OCI-LY3 (cell line): ENCODE measurements at regions not wholly inside any gene's neighbourhood (a gene's known extent, or its start where the extent isn't known, plus 50 kb on each side); places are given as distances from the start of the nearest gene placed in this dataset.
"Not testable (repeated sequence)": the region's sequence is repeated elsewhere in the genome, so short reads cannot be mapped to it uniquely, and the experiment has no call there.

Experiments used
- H2AFZ ChIP-seq: fragments of 200-600, 300-600 bp; shearing (Covaris generic); 2 replicates; pipeline ENCODE4 v1.6.0; 2014; ENCODE audit warnings: antibody characterized with exemption, low read depth, low read length
- H3K27ac ChIP-seq: fragments of 200-600, 300-600 bp; sonication (generic); 2 replicates; pipeline ENCODE4 v1.5.1; 2014; ENCODE audit warnings: mild to moderate bottlenecking, low read length, moderate library complexity, mixed read lengths
- H3K27me3 ChIP-seq: fragments of 200-600, 300-600 bp; sonication (generic); 2 replicates; pipeline ENCODE4 v1.6.1; 2014; ENCODE audit warnings: low read depth, low read length, mixed read lengths
- H3K36me3 ChIP-seq: fragments of 200-600, 300-600 bp; sonication (generic); replicated peaks from 2 replicates; pipeline ENCODE3; 2014; ENCODE audit warnings: low read depth, low read length, mixed read lengths
- H3K4me1 ChIP-seq: fragments of 300-600, 200-600 bp; sonication (generic); 2 replicates; pipeline ENCODE4 v1.6.1; 2014; ENCODE audit warnings: low read length, mixed read lengths
- H3K4me2 ChIP-seq: fragments of 200-600, 300-600 bp; sonication (generic); 2 replicates; pipeline ENCODE4 v1.6.1; 2014; ENCODE audit warnings: low read length, mixed read lengths
- H3K4me3 ChIP-seq: fragments of 300-600, 200-600 bp; sonication (generic); 2 replicates; pipeline ENCODE4 v1.5.1; 2014; ENCODE audit warnings: antibody characterized with exemption, mild to moderate bottlenecking, low read length, moderate library complexity
- H3K79me2 ChIP-seq: fragments of 300-600, 200-600 bp; shearing (Covaris generic); 2 replicates; pipeline ENCODE4 v1.6.1; 2014; ENCODE audit warnings: mild to moderate bottlenecking, low read length, mixed read lengths
- H3K9ac ChIP-seq: fragments of 300-600, 200-600 bp; shearing (Covaris generic); 2 replicates; pipeline ENCODE4 v1.6.0; 2014; ENCODE audit warnings: mild to moderate bottlenecking, low read length, moderate library complexity
- H3K9me3 ChIP-seq: fragments of 200-600, 300-600 bp; shearing (Covaris generic); 2 replicates; pipeline ENCODE4 v1.6.1; 2014; ENCODE audit warnings: low read length, mixed read lengths; ENCODE audit not compliant: insufficient read depth
- H4K20me1 ChIP-seq: fragments of 200-600, 300-600 bp; sonication (generic); 2 replicates; pipeline ENCODE4 v1.6.1; 2016; ENCODE audit warnings: low read length, mixed read lengths; ENCODE audit not compliant: insufficient read depth
- CTCF ChIP-seq: fragments of 200-600, 300-600 bp; sonication (generic); IDR thresholded peaks from 2 replicates; pipeline ENCODE4 v1.5.1; 2014; ENCODE audit warnings: antibody characterized with exemption, low read length, low read depth
- EZH2phosphoT487 ChIP-seq: fragments of 200-600 bp; shearing (Covaris generic); IDR thresholded peaks from 2 replicates; pipeline ENCODE4 v1.6.1; 2018; ENCODE audit warnings: antibody characterized with exemption, mixed run types, low read depth

- H3K27ac ChIP-seq, result no peak overlapping the region
- H3K4me1 ChIP-seq, result no peaks in the 10 kb centered on the region
- no peak overlapping the region for H3K9ac ChIP-seq
- H3K36me3 ChIP-seq, result no peaks in the 10 kb centered on the region
- no peak for TF ChIP-seq EZH2phosphoT487
- H3K9me3 ChIP-seq, result no peaks in the 10 kb centered on the region
- H3K4me3 ChIP-seq, result no peak overlapping the region
- no peak overlapping the region for H3K4me2 ChIP-seq
- H4K20me1 ChIP-seq, result no peaks in the 10 kb centered on the region
- no peak overlapping the region for H2AFZ ChIP-seq
- no peaks in the 10 kb centered on the region for H3K79me2 ChIP-seq
- no peaks in the 10 kb centered on the region for H3K27me3 ChIP-seq
These were observed 84.1 kb downstream of the RGS2 start for GRCh38 chr1:192892934-192893333.

DNA sequence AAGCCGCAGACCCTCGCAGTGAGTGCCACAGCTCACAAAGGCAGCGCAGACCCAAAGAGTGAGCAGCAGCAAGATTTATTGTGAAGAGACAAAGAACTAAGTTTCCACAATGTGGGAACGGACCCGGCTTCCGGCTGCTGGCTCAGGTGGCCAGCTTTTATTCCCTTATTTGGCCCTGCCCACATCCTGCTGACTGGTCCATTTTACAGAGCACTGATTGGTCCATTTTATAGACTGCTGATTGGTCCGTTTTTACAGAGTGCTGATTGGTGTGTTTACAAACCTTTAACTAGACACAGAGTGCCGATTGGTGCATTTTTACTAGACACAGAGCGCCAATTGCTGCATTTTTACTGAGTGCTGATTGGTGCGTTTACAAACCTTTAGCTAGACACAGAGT, 86.6 kb downstream of the RGS2 start:
- H4K20me1 ChIP-seq, H3K9ac ChIP-seq, H3K9me3 ChIP-seq, H3K4me3 ChIP-seq, H3K27ac ChIP-seq, H3K79me2 ChIP-seq, H3K27me3 ChIP-seq, H3K4me1 ChIP-seq, H2AFZ ChIP-seq, H3K36me3 ChIP-seq, H3K4me2 ChIP-seq: not testable (repeated sequence)

DNA sequence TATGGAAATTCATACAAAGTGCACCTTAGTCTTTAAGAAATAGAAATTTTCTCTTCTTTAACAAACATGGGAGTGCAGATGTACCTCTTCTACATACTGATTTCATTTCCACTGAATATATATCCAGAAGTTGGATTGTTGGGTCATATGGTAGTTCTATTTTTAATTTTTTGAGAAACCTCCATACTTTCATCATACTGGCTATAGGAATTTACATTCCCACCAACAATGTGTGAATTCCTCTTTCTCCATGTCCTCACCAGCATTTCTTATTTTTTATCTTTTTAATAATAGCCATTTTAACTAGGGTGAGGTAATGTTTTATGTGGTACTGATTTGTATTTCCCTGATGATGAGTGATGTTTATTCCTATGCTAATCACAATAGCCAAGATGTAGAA, 87.5 kb downstream of the RGS2 start:
- H3K79me2 ChIP-seq, result no peaks in the 10 kb centered on the region
- TF ChIP-seq CTCF (no peak), EZH2phosphoT487 (no peak)
- no peak overlapping the region for H3K9ac ChIP-seq
- H2AFZ ChIP-seq, result no peak overlapping the region
- no peaks in the 10 kb centered on the region for H3K27me3 ChIP-seq
- no peak overlapping the region for H3K27ac ChIP-seq
- no peaks in the 10 kb centered on the region for H4K20me1 ChIP-seq
- no peak overlapping the region for H3K4me3 ChIP-seq
- H3K9me3 ChIP-seq, result no peaks in the 10 kb centered on the region
- H3K4me1 ChIP-seq, result no peaks in the 10 kb centered on the region
- H3K4me2 ChIP-seq, result no peak overlapping the region
- H3K36me3 ChIP-seq, result no peaks in the 10 kb centered on the region

GRCh38 chr1:192901500-192901899, 92.7 kb downstream of the RGS2 start:
- Histone ChIP-seq H3K27me3 (no peaks in the 10 kb centered on the region), H4K20me1 (no peaks in the 10 kb centered on the region), H3K79me2 (no peaks in the 10 kb centered on the region), H2AFZ (no peak overlapping the region), H3K4me3 (no peak overlapping the region), H3K27ac (no peak overlapping the region), H3K4me2 (no peak overlapping the region), H3K9ac (no peak overlapping the region), H3K4me1 (peaks cover 17% of the 10 kb centered on the region), H3K36me3 (no peaks in the 10 kb centered on the region), H3K9me3 (no peaks in the 10 kb centered on the region)
- TF ChIP-seq EZH2phosphoT487 (no peak), CTCF (no peak)

DNA sequence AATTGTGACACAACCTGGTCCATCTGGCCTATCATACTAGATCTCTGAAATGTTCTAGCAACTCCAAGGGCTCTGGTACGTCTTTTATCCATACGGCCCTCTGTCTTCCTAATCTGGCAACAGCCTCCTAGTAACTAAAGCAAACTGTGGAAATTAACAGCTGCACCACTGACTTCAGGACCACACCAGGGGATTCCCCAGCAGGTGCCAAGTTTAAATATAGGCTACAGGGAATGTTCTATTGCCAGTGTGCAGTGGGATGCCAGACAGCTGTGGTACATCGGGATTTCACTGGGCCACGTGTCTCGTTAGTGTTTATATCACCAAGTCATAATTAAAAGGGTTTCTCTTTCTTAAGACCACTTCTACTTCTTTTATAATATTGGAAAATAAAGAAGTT, 94.3 kb downstream of the RGS2 start:
- Histone ChIP-seq H4K20me1 (no peaks in the 10 kb centered on the region), H3K36me3 (no peaks in the 10 kb centered on the region), H3K27ac (no peak overlapping the region), H3K4me1 (peaks cover 26% of the 10 kb centered on the region), H3K79me2 (no peaks in the 10 kb centered on the region), H3K9me3 (no peaks in the 10 kb centered on the region), H2AFZ (no peak overlapping the region), H3K27me3 (no peaks in the 10 kb centered on the region), H3K4me3 (no peak overlapping the region), H3K4me2 (peak overlapping the region; percentile 27), H3K9ac (no peak overlapping the region)
- TF ChIP-seq CTCF (no peak), EZH2phosphoT487 (no peak)
